GM19240 (cell line): ENCODE measurements at regions not wholly inside any gene's neighbourhood (a gene's known extent, or its start where the extent isn't known, plus 50 kb on each side); places are given as distances from the start of the nearest gene placed in this dataset.

Experiments used
- DNase-seq: peaks from one replicate; pipeline ENCODE4 v3.0.0; 2011; ENCODE audit warnings: low spot score; ENCODE audit not compliant: insufficient read length

DNA sequence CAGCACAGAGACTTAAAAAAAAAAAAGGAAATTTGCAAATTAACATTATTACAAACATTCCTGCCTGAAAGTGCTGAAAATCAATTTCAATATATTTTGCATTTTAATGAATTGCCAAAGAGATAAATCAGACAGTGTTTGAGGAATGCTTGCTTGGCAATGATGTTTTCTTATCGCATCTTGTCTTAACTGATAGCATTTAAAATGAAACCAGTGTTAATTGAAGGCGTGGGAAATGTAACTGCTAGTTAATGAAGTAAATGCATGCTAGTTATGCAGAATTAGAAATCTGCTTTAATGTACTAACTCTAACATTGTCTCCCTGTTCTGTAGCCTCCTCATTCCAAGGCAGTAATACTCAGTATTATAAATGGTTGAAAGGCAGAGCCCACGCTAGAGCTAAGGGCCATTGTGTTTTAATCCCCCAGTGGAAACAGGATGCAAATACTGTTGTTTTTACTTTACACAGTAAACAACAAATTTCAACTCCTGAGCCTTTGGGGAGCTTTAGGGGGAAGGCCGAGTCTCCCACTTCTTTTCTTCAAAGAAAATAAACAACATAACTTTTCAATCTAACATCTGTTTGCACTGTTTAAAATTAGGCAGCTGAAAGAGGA is 586.9 kb downstream of the TLE4 start:
- no peak for DNase-seq

DNA sequence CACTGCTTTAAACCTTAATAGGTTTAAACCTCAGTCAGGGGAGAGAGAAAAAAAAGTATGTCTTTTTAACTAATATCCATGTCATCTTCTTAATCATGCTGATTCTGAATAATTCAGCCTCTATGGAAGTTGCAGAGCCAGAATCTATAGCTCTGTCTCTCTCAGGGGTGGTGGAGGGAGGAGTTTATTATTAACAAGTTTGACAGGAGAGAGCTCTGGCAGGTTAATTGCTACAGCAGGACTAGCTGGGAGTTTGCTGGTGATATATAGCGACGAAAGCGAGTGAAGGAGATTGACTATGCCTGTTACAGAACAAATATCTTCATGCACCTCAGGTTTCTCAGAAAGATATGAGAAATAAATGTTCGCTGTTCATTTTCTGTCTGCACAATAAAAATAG is 586.4 kb downstream of the TLE4 start:
- no peak for DNase-seq

DNA sequence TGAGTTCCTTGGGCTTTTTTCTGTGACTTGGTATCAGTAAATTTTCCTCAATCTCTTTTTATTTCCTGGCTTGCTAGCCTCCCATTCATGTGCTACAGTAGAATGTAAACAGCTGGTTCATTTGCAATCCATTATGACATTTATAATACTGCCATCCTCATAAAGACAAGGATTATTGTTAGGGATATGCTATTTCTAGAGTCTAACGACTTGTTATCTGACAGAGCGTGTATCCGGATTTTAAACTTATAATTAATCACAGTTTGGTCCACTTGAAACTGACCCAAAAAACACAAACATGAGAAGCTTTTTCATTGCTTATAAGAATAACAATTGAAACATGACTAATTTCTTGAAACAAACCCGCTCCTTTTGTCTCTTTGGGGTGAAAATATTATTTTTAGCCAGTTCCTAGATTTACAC is 585.8 kb downstream of the TLE4 start:
- DNase-seq, result no peak

DNA sequence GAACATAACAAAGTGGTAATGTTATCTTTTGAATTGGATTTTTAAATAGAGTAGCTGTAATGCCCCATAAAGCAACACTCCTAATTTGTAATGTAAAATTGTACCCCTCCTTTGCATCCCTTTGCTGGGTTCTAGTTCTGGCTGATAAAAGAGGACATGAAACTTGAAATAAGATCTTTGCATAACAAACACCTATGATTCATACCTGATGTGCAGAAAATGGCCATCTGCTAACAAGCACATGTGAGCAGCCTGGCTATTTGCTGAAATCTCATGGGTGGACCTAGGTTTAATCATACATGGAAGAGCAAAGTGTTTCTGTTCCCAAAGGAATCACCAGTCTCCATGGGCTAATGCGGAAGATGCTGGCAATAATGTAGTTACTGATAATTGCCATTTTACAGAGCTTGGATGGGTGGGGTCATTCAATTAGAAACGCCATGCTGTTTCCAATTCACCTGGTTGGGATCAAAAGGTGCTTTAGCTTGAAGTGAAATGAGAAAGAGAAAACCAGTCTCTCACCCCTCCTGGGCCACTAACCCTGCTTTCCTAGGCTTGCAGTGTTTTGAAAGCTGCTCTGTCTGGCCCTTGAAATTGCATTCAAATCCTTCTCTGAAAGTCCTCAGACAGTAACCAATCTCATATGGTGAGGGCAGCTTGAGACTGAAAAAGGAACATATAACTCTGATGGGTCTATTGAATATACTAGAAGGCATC is 585.1 kb downstream of the TLE4 start:
- no peak for DNase-seq

DNA sequence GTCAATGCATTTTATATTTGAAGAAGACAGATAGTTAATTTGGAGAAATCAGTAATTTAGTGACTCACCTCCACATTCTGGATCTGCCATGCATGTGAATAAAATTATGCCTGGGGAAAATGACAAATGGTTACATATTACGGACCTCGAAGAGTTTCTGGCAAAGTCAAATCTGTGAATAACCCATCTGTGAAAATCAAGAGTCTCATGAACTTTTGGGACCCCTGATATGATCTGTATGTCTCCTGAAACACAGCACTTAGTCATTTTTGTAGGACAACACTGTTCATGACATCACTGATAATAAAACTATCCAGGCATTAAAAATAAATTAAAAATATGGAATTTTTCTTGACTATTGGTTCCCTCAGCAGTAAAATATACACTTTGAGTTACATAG is 584.5 kb downstream of the TLE4 start:
- DNase-seq, result no peak

DNA sequence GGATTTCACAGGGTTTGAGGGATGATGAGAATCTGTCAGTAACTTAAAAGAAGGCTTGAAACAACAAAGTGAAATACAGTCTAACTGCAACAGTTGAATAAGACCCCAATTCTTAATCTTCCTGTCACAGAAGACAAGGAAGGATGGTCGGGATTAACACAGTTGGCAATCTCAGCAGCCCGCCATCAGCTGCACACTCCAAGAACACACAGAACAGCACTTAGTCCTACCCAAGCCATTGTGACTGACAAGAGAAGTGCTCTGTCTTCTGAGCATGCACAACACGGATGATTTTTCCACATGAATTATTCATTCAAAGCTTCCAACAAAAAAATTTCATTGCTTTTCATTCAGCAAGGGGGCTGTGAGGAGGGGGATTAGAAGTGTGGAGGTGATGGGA is 576.1 kb downstream of the TLE4 start:
- no peak for DNase-seq

- no peak for DNase-seq
Observed at GRCh38 chr9:80146466-80146865, 574.7 kb downstream of the TLE4 start.

DNA sequence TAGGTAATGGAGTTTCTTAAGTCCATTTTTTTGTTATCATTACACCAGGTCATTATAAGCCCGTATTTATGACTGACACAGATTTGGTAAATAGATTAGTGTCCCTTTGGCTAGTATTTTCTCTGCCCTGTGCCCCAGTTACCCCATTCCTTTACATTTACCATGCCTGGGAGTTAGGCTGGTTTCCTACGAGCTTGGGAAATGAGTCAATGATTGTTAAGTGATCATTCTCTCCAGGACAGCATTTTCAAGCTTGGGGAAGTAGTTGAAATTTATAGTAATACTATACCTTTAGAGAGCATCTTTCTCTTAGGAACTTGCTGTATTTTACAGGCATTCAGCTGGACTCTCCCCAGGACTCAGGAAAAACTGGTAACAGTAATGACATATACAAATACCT is 573.1 kb downstream of the TLE4 start:
- no peak for DNase-seq

DNA sequence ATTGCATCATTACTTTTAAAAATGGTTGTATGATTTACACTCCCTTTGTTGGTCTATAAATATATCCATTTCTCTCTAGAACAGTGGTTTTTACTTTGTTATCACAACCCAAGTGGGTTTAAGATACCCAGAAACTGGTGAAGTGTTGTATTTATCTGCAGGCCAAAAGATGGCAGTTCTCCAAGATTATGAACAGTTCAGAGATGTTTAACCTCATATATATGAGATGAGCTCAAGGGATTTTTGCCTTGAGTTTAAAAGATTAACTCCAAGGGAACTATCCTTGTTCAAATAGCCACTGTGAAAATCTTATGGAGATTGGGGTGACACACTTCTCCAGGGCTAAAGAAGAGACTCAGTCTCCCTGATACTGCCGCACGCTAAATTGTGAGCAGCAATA is 572.6 kb downstream of the TLE4 start:
- no peak for DNase-seq

GRCh38 chr9:80143899-80144298 is 572.1 kb downstream of the TLE4 start:
- DNase-seq, result no peak

DNA sequence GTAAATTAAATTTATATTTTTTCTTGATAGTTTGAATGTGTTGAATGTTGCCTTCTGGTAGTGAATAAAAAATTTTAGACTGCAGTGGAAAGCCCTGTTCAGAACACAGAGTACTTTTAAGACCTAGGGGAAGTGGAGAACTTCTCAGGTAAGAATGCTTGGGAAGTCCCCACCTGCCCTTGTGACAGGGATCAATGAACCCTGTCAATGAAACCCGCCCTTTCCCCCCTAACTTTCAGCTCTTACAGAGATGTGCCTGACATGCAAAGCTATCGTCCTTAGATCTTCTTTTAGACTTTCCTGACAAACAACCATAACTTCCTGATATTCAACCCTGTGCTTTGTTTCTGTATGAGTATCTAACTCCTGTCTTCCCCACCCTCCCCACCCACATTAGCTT is 562.7 kb downstream of the TLE4 start:
- peak; percentile 14 for DNase-seq

GRCh38 chr9:80131627-80132026 is 559.9 kb downstream of the TLE4 start:
- no peak for DNase-seq

- no peak for DNase-seq
Observed at GRCh38 chr9:80127920-80128319, 556.2 kb downstream of the TLE4 start.

DNA sequence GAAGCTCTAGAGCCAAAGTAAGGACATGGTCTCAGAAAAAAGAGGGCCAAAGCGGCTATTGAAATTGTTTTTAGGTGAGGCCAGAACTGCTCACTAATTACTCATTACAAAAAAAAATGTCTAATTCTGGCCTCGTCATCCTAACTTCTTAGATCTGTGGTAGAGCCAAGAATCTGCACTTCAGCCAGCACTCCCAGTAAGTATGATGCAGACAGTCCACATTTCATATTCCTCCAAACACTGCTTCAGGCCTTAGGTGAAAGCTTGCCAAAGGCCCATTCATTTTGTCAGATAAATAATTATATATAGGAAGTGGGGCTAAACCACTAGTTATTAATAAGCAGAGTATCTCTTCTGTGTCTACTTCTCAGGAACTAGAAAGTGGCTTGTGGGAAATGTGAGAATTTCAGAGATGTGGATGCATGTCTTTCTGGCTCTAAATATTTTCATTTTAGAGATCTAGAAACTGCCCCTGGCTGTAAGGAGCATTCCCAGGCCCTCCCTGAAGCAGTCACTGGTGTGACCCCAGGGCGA is 554.0 kb downstream of the TLE4 start:
- DNase-seq, result no peak

DNA sequence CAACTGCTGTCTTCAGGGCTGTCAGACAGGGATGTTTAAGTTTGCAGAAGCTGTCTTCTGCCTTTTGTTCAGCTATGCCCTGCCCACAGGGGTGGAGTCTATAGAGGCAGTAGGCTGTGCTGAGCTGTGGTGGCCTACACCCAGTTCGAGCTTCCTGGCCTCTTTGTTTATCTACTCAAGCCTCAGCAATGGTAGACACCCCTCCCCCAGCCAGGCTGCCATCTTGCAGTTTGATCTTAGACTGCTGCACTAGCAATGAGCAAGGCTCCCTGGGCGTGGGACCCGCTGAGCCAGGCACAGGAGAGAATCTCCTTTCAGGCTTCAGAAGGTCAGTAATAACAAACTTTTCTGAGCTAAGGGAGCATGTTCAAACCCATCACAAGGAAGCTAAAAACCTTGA is 545.3 kb downstream of the TLE4 start:
- no peak for DNase-seq

DNA sequence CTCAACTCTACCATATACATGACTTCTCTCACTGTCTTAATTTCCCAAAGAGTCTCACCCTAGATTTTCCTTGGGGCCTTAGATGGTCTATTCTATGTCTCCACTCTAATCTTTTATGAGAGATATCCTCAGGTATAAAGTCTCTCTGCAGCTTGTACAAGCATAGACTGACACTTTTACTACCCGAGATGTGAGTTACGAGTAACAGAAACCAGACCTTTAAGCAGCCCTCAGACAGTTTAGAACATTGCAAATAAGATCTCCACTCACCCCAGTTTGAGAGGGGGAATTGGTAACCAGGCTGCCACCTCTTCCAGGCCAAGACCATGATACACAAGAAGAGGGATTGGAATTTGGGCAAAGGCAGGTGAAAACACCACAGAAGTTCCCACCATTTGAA is 542.5 kb downstream of the TLE4 start:
- DNase-seq, result no peak

DNA sequence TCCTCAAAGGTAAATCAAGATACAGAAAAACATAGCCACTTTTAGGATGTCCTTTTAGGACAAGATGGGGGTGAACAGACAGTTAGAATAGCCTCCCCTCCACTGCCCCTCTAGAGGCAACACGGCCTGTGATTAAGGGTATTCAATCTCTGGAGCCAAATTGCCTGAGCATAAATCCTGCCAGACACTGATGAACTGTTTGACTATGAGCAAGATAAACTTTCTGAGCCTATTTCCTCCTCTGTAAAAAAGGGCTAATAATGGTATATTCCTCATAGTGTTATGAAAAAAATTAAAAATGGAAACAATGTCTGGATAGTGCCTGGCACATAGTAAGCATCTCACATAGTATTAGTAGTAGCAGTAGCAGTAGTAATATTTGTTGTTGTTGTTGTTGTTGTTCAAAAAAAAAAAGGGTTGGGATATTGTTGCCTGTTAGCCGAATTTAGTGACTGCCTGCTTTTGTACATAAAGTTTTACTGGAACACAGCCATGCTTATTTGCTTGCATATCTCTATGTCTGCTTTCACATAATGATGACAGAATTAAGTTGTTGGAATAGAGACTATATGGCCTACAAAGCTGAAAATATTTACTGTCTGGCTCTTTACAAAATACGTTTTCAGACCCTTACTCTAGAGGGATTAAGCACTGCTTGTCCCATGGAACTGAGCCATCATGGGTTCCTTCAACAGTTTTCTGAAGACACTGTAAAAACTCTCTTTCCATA is 536.3 kb downstream of the TLE4 start:
- DNase-seq, result no peak

GRCh38 chr9:80097476-80097875 is 525.7 kb downstream of the TLE4 start:
- no peak for DNase-seq

GRCh38 chr9:80094176-80094771 is 522.5 kb downstream of the TLE4 start:
- DNase-seq, result no peak

GRCh38 chr9:80093695-80094094 is 521.9 kb downstream of the TLE4 start:
- no peak for DNase-seq

DNA sequence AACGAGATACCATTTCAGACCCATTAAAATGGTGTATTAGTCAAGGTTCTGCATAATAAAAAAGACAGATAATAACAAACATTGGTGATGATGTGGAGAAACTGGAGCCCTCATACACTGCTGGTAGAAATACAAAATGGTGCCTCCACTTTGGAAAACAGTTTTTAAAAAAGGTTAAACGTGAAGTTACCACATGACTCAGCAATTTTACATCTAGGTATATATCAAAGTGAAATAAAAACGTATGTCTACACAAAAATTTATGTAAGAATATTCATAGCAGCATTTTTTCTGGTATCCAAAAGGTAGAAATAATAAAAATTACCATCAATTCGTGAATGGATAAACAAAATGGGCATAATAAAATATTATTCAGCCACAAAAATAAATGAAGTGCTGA is 519.8 kb downstream of the TLE4 start:
- DNase-seq, result no peak

DNA sequence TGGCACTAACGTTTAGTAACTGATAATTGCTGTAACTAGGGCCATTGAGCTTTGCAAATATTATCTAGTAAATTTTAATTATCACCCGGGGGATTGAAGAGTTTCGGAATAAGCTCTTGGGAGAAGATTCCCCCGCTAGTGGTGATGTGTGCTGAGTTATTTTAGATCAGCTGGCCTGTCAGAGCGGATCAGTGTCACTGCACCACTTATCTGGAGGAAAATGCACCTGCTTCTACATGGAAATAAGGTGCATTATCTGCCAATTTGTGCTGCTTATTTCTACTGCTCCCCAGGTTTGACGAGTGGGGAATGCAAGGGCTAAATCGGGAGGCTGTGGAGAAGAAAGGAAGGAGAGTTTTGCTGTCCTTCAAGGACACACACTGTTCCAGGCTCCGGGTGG is 518.6 kb downstream of the TLE4 start:
- DNase-seq, result no peak
